HG02943 (cell line): ENCODE measurements at regions not wholly inside any gene's neighbourhood (a gene's known extent, or its start where the extent isn't known, plus 50 kb on each side); places are given as distances from the start of the nearest gene placed in this dataset.

Experiments used
- ATAC-seq: cut with Tn5 transposase; IDR thresholded peaks from one replicate; pipeline ENCODE4 v1.9.1; 2021; ENCODE audit warnings: mild to moderate bottlenecking, low read depth, moderate library complexity; ENCODE audit not compliant: unreplicated experiment

- no peak for ATAC-seq
Measured at GRCh38 chr10:2748287-2748686, 319.1 kb upstream of the PFKP start.

- no peak for ATAC-seq
Measured at GRCh38 chr10:2746638-2747037, 320.7 kb upstream of the PFKP start.

GRCh38 chr10:2745666-2746065 lies 321.7 kb upstream of the PFKP start:
- no peak for ATAC-seq

- ATAC-seq: no peak
Measured at GRCh38 chr10:2744547-2745200, 322.7 kb upstream of the PFKP start.

- ATAC-seq: no peak
Measured at GRCh38 chr10:2734603-2735002, 332.7 kb upstream of the PFKP start.

GRCh38 chr10:2733278-2733963 lies 333.9 kb upstream of the PFKP start:
- no peak for ATAC-seq

- no peak for ATAC-seq
Measured at GRCh38 chr10:2731940-2732339, 335.4 kb upstream of the PFKP start.

GRCh38 chr10:2729197-2729596 lies 338.2 kb upstream of the PFKP start:
- ATAC-seq: no peak

- no peak for ATAC-seq
Measured at GRCh38 chr10:2728087-2728486, 339.3 kb upstream of the PFKP start.

GRCh38 chr10:2716596-2716995 lies 350.8 kb upstream of the PFKP start:
- ATAC-seq: no peak

GRCh38 chr10:2714597-2714996 lies 352.8 kb upstream of the PFKP start:
- ATAC-seq: no peak

- no peak for ATAC-seq
Measured at GRCh38 chr10:2703953-2704352, 363.4 kb upstream of the PFKP start.

- ATAC-seq: no peak
Measured at GRCh38 chr10:2701802-2702201, 365.5 kb upstream of the PFKP start.

GRCh38 chr10:2700626-2701305 lies 366.6 kb upstream of the PFKP start:
- ATAC-seq: no peak

GRCh38 chr10:2688958-2689357 lies 378.4 kb upstream of the PFKP start:
- ATAC-seq: no peak

GRCh38 chr10:2686691-2687090 lies 380.7 kb upstream of the PFKP start:
- no peak for ATAC-seq

- no peak for ATAC-seq
Measured at GRCh38 chr10:2682491-2682890, 384.9 kb upstream of the PFKP start.

- no peak for ATAC-seq
Measured at GRCh38 chr10:2681891-2682290, 385.5 kb upstream of the PFKP start.

GRCh38 chr10:2680821-2681220 lies 386.5 kb upstream of the PFKP start:
- no peak for ATAC-seq

GRCh38 chr10:2679646-2680045 lies 387.7 kb upstream of the PFKP start:
- ATAC-seq: no peak

- no peak for ATAC-seq
Measured at GRCh38 chr10:2676455-2676854, 390.9 kb upstream of the PFKP start.

- no peak for ATAC-seq
Measured at GRCh38 chr10:2674451-2674850, 392.9 kb upstream of the PFKP start.
